GM18907 (cell line): ENCODE measurements at regions not wholly inside any gene's neighbourhood (a gene's known extent, or its start where the extent isn't known, plus 50 kb on each side); places are given as distances from the start of the nearest gene placed in this dataset.
"Not testable (repeated sequence)": the region's sequence is repeated elsewhere in the genome, so short reads cannot be mapped to it uniquely, and the experiment has no call there.

Experiments used
- ATAC-seq: cut with Tn5 transposase; IDR thresholded peaks from one replicate; pipeline ENCODE4 v1.9.1; 2021; ENCODE audit warnings: mild to moderate bottlenecking, moderate library complexity; ENCODE audit not compliant: unreplicated experiment

DNA sequence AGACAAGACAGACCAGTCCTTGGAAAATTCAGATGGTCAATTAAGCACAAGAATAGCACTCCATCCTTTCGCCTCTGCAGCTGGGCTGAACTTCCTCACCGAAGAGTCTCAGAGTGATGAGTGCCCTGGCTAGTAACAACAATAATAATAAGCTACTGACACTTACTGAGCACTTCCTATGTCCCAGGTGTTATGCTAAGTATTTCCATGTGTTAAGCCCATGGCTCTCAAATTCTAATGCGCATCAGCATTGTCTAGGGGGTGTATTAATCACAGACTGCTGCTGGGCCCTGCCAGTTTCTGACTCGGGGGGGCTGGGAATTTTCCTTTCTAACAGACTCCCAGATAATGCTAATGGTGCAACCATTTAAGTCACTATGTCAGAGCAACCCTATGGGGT is 118.2 kb upstream of the LRFN2 start:
- no peak for ATAC-seq

DNA sequence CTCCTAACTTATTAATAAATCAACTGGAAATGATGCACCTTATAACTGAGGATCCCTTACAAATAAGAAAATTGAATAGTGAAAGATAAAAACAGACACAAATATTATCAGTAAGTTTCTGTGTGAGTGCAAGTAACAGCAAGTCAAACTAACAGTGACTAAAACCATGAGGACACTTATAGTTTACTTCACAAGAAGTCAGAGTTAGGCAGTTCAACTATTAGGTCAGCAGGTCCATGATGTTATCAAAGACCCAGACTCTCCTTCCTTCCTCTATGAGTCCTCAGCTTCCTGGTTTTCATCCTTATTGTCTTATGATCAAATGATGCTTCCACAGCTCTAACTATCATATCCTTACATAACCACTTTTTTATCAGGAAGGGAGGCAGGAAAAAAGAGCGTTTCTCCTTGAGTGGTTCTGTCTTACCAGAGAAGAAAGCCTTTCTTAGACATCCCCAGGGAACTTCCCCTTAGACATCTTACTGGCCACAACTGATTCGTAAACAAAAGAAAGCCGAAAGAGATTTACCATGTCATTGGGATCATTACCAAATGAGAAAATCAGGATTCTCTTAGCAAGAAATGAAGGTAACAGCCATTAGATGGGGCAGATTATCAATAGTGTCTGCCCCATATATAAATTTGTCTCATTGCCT is 114.3 kb upstream of the LRFN2 start:
- no peak for ATAC-seq

DNA sequence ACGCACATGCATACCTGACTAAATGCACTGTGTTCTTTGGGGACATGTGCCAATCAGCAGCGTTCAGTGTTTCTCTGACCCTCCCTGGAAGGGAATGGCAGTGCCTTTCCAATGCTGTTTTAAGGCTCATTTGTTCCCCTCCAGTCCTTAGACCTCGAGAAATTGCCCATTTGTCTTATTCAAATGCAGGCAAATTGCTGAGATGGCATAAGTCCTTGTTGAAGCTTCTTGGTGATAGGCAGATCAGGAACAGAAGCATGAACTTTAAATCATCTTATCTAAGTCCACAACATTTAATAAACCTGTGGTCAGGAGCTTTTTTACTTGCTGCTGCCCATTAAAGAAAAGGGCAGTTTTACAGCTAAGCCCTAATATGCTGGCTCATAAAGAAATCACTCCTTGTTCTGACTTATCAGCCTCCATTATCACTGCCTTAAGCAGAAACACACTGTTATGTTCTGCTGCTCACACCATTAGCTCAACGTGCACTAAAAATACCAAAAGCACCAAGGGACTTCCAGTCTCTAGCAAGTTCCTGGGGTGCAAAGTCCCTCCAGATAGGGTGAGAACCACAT is 112.9 kb upstream of the LRFN2 start:
- no peak for ATAC-seq

DNA sequence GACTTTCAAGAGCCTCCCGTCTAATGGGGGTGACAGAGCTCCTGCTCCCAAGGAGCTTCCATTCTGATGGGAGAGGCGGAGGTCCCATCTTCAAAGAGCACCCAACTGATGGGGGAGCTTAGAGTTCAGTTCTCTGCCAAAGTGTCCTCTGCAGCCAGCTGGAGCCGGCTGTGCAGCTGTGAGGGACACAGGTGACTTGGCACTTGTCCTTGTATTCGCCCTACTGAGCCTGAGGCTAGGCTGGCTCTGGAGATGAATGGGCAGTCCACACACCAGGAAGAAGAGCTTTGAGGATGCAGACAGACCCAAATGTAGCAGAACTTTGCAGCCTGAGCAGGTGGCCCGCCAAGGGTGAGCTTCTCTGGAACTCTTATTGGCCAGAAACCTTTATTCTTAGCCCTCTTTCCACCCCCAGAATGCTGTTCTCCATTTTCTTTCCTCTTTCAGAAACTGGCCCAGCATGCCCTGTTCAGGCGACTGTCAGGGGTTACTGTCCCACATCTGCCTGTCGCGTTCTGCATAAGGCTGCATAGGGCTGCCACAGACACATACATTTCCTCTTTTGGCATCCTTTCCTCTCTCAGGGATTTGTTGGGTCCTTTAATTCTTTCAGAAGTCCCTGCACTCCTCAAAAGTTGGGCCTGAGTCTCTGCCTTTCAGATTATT is 108.7 kb upstream of the LRFN2 start:
- no peak for ATAC-seq

DNA sequence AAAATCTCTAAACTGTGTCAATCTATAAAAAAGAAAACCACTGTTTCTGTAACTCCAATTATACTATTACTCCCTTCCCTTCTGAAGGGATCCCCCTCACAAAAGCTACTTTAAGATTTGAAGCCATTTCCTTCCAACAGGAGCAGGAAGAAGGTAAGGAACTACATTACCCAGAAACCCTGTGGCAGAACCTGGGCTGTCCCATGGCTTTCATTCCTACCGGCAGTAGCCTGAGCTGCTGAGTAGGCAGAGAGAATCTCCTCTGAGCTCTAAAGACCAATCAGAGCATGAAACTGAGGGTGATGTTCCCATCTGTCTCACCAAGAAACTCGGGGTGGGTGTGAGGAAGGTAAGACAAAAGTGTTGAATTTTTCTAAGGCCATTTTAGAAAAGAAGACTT is 108.0 kb upstream of the LRFN2 start:
- no peak for ATAC-seq

DNA sequence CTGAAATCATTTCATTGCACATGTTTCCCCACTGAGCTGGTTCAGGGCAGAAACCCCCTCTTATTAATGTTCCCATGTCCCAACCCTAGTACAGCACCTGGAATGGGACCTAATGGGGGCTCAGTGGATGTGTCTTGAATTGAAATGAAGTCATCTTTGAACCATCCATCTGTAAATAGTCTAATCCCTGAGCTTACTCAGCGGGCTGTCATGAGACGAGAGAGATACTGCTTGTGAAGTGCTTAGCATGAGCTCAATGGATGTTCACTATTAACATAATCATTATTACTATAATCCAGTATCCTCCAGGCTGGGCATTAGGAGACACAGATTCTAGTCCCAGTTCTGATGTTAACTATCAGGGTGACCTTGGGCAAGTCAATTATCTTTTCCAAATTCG is 106.6 kb upstream of the LRFN2 start:
- ATAC-seq, result no peak

DNA sequence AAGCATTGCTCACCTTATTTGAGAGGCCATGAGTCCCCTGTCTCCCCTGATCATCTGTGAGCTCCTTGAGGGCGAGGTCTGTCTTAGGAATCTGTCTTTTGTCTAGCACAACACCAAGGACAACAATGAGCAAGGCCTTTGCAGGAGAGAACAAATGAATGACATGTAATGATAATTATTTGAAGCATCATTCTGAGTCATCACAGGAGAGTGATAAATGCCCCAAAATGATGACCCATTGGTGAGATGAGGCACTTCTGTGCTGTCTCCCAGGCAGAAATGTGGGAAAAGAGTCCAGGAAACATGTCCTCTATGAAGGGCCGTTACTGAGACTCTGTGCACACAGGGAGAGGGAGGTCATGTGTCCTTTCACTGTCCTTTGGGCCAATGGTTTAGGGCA is 105.2 kb upstream of the LRFN2 start:
- no peak for ATAC-seq

DNA sequence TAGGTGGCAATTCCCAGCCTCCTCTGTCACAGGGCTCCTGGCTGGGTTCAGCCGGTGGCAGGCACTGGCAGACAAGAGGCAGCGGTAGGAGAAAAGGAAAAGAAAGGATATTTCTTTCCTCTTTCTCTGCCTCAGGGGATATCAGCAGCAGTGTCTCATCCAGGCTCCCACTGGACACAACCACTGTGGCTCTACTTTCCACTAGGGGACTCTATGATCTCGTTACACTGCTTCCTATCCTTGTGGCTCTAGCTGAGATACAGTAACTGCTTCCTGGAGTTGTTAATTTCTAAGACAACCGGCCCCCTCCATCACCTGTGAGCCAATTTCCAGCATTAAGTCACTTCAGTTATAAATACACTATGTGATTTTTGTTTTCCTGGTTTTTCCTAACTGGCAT is 102.0 kb upstream of the LRFN2 start:
- ATAC-seq, result no peak

DNA sequence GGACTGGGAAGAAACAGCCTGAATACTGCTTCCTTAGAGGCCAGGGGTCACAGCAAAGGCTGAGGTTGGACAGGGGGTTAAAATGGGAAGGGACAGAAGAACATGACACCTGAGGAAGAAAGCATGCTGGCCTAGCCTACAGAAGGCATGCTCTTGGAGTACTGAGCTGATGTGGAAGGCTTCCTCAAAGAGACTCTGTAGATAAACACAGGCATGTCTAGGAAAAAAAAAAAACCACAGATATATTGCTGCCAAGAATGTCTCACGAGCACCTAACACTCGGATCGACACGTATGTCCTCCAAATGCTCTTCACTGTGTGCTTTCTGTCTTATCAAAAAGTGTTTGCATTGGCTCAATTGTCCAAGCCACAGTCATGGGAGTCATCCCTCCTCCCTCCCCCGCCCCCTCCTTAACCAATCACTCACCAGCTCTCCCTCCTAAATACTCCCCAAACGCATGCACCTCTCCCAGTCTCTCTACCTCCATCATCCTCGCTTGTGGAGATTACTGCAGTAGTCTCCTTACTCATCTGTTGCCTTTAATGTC is 101.1 kb upstream of the LRFN2 start:
- no peak for ATAC-seq

DNA sequence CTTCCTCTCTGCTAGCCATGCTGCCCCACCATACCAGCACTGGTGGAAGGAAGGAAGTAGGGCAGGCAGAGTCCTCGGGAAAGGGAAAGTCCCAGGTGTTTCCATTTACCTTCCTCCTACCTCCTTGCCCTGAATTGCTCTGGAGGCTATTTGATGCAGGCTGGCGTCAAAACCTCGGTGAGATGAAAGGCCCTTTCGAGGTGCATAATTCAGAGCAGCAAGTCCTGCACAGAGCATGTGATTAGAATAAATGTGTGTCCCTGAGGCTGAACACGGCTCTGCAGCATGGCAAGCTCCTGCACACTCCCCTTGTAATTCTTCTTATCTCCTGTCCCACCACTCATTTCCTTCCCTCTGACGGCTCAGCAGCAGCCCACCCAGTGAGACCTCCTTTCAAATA is 98.7 kb upstream of the LRFN2 start:
- ATAC-seq, result no peak

DNA sequence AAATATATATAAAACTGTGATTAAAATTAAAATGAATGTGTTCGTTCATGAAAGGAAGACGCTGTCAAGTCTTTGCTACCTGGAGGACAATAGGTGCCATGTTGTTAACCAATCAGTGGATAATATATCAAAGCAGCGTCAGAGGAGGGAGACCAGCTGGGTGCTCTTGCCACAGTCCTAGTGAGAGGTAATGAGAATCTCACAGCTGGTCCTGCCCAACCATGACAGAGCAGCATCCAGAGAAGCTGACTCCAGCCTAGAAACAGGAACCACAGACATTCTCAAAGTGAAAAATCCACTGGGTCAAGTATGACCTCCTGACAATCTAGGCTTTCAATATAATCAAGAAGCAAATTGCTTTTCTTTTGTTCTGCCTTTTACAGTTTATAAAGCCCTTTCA is 94.5 kb upstream of the LRFN2 start:
- no peak for ATAC-seq

DNA sequence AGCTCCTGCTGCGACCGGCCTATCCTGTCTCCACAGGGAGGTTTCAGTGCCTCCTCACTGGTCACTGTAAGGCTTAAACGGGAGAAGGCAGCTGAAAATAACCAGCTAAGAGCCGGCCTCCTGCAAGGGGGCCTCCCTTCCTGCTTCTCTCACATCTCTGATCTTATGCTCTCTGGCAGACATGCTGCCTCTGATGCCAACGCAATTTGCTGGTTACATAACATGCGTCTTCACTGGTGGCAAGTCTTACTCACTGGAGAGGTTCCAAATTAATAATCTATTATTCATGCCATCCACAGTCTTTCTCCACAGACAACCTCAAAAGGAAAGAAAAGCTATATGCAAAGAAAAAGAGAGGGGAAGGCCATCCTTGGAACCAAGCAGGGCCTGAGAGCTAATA is 91.8 kb upstream of the LRFN2 start:
- ATAC-seq, result no peak

DNA sequence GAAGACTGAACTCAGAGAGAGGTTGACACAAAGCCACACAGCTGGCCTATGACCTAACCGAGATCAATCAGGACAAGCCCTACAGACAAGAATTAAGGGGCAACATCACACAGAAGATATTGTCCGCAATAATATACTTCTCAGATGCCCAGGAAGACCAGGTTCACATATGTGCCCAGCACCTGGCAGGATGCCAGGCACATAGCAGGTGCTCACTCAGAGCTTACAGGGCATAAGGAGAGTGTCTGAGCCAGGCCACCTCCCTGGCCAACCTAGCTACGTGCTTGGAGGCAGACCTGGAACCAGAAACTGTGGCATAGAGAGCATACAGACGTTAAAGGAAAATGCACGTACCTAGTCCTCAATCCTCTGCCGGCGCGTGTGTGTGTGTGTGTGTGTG is 87.0 kb upstream of the LRFN2 start:
- no peak for ATAC-seq

DNA sequence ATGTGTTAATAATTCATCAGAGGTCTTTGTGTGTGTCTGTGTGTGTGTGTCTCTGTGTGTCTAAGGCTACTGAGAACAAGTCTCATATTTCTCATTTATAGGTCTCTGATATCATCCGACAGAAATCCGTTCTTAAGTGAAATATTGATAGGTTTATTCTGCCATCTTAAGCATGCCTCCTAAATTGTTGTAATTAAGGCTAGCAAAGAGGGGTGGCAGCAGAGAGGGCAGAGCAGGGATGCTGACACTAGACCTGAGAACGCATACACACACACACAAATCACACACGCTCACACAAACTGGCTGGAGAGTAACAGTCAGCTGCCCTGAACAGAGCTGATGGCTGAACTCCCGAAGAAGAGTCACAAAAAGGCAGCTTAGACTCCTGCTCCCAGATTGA is 84.9 kb upstream of the LRFN2 start:
- ATAC-seq, result no peak

DNA sequence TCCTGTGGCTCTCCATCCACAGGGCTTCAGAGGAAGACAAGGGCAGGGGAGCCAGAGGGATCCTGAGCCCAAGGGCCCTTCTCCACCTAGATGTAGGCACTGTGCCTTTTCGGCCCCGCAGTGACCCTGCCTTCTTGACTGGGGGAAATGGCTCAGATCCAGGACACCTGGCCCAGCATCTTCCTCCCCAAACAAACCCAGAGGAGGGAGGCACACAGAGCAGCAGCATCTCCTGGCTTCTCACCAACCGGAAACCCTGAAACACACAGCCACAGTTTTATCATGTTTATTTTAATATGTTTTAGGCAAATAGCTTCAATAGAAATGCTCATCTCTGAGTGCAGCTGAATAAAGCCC is 84.5 kb upstream of the LRFN2 start:
- ATAC-seq, result no peak

DNA sequence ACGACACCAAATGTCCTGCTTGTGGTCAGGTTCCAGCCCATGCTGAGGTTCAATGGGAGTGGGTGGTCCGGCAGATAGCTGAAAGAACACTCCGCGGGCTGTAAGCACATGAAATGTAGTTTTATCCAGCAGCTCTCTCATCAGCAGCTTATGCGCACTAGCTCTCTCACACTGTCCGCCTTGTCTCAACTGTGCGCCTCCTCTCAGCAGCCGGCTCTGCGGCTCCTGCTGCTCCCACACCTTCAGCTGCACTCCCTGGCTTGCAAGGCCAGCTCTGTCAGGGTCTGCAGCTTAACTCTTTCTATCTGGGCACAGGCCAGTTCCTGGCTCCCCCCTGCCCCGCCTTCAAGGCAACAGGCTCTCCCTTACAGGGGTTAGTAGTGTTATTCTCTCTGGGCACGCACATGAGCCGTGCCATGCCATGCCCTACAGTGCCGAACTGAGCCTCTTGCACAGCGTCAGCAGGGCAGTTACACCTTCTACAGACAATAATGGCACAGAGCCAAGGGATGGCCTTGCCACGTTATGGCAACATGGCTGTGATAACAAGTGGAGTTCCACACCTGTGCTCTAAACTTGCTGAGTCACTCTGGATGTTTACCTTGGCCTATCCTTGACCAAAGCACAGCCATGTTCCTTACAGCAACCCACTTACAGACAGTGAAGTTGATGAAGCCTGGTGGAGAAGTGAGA is 84.0 kb upstream of the LRFN2 start:
- no peak for ATAC-seq

DNA sequence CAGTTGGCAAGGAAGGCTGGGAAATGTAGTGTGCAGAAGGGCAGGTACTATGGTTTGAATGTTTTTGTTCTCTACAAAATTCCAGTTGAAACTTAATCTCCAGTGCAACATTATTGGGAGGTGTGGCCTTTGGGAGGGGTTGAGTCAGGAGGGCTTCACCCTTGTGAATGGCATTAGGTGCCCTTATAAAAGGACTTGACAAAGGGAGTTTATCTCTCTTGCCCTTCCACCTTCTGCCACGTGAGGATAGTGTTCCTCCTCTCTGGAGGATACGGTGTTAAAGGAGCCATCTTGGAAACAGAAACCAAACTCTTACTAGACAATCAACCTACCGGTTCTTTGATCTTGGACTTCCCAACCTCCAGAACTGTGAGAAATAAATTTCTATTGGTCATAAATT is 82.2 kb upstream of the LRFN2 start:
- no peak for ATAC-seq

DNA sequence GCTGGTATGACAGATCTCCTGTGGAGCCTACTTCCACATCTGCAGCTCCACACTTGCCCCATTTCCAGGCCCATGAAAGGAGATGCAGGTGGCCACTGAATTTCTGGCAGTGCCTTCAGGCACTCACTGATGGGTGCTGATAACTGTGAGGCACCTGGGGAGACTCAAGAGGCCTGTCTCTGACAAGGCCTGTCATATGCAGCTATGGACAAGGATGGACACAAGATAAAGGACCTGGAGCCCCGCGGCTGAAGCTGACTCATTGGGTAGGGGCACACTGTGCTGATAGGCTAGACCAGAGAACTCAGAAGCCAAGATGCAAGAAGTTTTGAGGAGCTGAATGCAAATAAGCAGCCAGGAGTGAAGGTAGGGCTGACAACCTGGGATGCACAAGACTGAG is 81.0 kb upstream of the LRFN2 start:
- ATAC-seq, result no peak

DNA sequence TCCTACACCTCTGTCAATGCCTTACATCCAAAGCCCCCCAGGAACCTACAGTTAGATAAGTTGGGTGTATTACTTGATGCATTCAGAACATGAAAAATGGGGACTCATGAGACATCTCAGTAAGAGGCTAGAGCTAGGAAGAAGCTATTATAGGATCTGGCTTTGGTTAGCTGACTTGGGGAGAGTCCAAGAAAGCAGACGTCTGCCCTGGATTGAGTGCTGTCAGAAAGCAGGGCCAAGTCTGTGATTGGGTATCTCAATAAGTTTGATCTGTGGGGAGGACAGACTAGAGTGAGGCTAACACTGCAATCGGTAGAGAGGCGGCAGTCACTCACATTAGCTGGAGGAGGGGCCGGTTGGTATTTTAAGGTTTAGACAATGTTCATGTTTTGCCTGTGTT is 79.4 kb upstream of the LRFN2 start:
- no peak for ATAC-seq

DNA sequence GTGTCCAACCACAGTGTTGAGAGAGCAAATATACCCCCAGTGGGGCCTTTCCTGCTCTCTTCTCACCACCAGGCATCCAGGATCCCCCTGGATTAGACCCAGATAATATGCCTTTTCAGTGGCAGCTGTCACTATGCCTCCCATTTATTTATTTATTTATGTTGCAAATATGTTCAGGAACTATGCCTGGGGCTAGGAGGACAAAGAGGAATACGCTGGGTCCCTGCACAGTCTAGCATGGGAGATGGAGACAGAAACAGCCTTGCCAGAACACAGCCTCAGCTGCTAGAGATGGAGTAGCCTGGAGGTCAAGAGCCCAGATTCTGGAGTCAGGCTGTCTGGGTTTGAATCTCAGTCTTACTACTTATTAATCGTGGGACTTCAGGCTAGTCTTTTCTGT is 74.6 kb upstream of the LRFN2 start:
- ATAC-seq, result no peak

DNA sequence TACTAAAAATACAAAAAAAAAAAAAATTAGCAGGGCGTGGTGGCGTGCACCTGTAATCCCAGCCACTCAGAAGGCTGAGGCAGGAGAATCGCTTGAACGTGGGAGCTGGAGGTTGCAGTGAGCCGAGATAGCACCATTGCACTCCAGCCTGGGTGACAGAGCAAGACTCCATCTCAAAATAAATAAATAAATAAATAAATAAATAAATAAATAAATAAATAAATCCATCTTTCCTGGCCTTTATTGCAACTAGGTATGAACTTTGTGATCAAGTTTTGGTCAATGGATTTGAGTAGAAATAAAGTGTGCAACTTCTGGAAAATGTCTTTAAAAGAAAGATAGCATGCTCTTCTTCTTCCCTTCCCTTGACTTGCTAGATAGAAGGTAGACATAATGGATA is 69.6 kb upstream of the LRFN2 start:
- not testable (repeated sequence) for ATAC-seq

DNA sequence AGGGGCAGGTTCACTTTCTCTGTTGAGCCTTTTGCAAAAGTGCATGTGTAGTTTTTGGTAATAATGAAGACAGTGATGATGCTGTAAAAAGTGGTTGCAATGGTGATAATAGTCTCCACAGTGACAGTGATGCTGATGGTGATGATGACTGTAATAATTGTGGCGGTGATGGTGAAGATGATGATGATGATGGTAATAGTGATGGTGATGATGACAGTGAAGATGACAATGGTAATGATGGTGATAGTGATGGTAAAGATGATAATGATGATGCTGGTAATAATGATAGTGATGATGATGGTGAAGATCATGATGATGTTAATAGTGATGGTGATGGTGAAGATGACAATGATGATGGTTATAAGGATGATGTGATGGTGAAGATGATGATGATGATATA is 67.7 kb upstream of the LRFN2 start:
- ATAC-seq, result no peak
